T-helper 2 cell (primary cell): ENCODE measurements at regions not wholly inside any gene's neighbourhood (a gene's known extent, or its start where the extent isn't known, plus 50 kb on each side); places are given as distances from the start of the nearest gene placed in this dataset.

Source experiments
- DNase-seq, 5 experiments: peaks; one replicate each; pipeline versions ENCODE4 v3.0.0 to v3.0.0-alpha.2; 2012 to 2022

DNA sequence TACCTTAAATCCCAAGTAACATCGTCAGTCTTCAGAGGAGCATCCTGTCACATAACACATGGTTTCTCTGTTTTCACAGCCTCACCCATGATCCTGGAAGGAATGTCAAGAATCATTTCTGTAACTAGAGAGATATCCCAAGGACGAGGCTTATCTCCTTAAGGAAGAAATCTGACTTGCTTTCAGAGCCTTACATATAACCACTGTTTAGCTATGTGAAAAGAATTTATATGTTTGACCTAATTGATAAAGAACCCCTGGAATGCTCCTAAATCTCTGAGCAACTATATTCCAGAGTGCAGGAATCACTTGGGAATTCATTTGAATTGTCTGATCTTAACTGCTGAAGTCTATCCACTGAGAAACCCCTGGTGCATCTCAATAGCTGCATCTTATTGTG is 243.1 kb downstream of the ALDH8A1 start:
- DNase-seq: no peak

GRCh38 chr6:134706153-134706552 is 243.7 kb downstream of the ALDH8A1 start:
- no peak for DNase-seq

GRCh38 chr6:134703206-134703605 is 246.7 kb downstream of the ALDH8A1 start:
- DNase-seq: no peak

DNA sequence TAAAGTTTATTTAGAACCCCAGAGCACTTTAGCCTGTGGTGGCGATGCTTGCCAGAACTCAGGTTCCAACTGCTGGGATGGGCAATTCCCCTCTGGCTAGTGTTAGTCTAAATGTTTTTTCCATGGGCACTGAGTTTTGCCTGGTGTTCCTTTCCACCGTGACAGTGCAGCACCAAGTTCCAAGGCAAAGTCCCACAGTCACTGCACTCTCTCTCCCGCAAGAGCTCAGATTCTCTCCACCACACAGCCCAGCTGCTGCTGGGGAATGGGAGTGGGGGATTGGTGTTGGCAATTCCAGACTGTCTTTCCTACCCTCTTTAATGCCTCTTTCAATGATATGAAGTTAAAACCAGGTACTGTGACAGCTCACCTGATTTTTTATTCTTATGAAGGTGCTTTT is 247.6 kb downstream of the ALDH8A1 start:
- DNase-seq: no peak

DNA sequence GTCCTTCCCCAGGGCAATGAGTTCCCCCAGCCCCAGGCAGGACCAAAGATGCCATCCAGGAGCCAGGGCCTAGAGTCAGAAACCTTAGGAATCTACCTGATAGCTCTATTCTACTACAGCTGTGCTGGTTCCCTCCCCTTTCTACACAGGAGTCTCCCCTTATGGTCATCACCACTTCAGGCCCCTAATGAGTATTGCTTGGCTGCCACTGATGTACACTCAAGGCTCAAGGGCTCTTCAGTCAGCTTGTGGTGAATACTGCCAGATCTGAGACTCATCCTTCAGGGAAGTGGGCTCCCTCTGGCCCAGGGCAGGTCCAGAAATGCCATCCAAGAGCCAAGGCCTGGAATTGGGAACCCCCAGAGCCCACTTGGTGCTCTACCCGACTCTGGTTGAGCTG is 248.6 kb downstream of the ALDH8A1 start:
- no peak for DNase-seq

DNA sequence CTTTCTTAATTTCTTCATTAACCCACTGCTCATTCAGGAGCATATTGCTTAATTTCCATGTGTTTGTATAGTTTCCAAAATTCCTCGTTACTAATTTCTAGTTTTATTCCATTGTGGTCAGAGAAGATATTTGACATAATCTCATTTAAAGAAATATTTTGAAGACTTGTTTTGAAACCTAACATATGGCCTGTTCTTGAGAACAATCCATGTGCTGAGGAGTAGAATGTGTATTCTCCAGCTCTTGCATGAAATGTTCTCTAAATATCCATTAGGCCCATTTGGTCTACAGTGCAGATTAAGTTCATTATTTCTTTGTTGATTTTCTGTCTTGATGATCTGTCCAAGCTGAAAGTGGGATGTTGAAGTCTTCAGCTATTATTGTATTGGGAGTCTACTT is 251.7 kb downstream of the ALDH8A1 start:
- no peak for DNase-seq

GRCh38 chr6:134692008-134692407 is 257.9 kb downstream of the ALDH8A1 start:
- no peak for DNase-seq

DNA sequence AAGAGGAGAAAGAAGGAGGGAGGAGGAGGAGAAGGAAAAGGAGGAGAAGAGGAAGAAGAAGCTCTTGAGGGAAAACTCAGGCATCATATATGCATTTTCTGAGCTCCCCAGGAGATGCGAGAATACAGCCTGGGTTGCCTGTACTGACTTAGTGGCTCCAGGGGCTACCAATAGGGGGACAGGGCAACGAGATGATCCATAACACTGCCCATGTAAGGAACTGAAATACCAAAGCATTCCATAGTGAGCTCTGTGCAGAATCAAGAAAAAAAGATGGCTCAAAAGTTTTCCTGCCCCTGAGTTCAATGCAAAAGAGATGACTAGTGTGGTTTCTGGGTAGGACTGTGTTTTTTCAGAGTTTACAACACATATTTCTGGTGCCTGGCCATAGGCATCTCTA is 258.7 kb downstream of the ALDH8A1 start:
- DNase-seq: no peak

- no peak for DNase-seq
Measured at GRCh38 chr6:134690048-134690447, 259.9 kb downstream of the ALDH8A1 start.

DNA sequence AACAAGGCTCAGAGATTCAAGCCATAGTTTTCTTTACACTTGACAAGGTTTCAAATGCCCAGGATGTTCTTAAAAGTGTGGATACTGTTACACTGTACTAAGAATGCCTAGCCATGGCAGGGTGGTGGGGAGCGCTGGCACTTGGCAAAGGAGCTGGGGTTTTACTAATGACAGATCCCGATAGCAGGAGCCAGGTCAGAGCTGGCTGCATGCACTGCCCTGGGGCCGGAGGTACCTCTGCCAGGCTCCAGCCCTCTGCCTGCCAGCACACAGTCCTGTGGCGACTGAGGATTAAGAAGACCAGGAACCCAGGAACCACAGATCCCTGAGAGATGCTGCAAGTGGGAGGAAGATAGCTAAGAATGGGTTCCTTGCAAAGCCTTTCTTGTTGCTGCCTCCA is 260.3 kb downstream of the ALDH8A1 start:
- DNase-seq: no peak

- no peak for DNase-seq
Measured at GRCh38 chr6:134689177-134689576, 260.7 kb downstream of the ALDH8A1 start.

DNA sequence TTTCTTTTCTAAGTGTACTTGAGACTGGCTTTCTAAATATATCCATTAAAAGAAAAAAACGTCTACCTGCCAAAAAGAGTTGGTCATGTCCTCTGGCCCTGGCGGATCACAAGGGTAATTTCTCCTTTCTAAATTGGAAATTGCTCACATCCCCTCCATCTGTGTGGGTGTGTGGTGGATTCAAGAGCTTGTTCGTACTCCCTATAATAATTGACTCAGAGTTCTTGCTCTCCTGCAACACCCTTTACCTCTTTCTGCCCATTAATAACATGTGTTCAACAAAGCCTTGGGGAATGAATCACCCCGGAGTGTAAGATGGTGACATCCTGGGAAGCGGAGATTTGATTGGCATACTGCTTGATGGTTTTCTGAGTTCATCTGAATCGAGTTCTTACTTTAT is 263.8 kb downstream of the ALDH8A1 start:
- no peak for DNase-seq

DNA sequence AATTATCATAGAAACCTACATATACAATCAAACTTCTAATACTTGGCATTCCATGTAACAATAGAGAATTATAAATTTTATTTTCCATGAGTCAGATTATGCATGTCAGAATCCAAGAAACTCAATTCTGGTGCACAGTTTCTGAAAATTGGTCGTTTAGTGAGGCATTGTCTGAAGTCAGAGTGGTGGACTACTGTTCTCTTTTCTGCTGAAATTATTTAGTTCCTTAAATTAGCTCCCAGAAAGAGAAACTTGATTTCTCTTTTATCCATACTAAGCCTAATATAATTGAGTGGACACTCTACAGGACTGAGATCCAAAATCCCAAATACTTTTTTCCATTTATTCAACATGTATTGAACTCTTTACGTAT is 265.5 kb downstream of the ALDH8A1 start:
- DNase-seq: no peak

GRCh38 chr6:134683783-134684422 is 266.0 kb downstream of the ALDH8A1 start:
- no peak for DNase-seq

DNA sequence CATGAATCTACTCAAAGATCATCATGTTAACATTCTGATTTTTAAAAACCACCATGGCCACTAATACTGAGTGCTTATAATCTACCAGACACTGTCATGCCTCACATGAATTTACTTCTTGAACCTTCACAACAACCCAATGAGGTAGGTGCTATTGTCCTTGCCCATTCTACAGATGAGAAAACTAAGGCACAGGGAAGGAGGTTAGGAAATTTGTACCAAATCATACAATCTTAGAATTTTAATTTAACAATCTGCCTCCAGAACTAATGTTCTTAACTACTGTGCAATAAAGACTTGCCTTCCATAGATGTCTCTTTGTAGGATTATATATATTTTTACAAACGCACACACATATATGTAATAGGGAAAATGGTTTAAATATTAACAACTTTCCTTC is 269.5 kb downstream of the ALDH8A1 start:
- no peak for DNase-seq

DNA sequence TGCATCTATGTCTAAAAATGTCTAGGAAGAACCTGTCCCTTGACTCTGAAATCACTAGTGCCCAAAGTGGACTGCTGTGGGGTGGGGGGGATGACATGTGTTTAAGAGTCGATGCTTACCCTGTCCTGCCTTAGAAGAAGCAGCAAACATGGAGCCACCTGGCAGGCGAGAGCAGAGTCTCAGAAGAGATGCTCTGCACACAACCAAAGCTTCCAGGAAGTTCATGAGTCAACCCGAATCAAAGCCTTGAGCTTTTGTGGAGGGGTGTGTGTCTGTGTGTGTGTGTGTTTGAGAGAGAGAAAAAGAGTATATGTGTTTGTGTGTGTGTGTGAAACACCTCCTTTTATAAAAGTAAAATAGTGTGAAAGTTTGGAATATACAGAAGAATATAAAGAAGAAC is 269.9 kb downstream of the ALDH8A1 start:
- peak in 1 of 5 experiments; percentile 17 for DNase-seq

DNA sequence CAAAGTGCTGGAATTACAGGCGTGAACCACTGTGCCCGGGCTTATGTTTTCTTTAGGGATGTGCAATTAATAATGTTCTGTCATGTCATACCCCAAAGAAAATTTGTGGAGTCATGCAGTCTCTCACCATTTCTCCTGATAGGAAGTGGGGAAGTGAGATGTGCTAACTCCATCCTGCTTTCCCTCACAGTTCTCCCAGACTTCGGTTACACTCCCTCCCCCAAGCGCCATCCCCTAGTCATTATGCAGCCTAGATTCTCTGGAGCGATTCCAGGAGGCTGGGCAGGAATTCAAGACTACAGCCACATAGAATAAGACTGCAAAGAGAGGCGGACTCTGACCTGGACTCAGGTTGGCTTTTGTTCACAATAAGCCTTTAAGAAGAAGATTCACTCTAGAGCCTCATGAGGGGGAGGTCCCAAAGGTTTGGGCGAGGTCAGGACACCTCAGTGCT is 271.4 kb downstream of the ALDH8A1 start:
- DNase-seq: no peak

GRCh38 chr6:134676307-134677281 is 273.3 kb downstream of the ALDH8A1 start:
- no peak for DNase-seq

- DNase-seq: no peak
Measured at GRCh38 chr6:134675110-134676054, 274.5 kb downstream of the ALDH8A1 start.

- no peak for DNase-seq
Measured at GRCh38 chr6:134674562-134674961, 275.3 kb downstream of the ALDH8A1 start.

DNA sequence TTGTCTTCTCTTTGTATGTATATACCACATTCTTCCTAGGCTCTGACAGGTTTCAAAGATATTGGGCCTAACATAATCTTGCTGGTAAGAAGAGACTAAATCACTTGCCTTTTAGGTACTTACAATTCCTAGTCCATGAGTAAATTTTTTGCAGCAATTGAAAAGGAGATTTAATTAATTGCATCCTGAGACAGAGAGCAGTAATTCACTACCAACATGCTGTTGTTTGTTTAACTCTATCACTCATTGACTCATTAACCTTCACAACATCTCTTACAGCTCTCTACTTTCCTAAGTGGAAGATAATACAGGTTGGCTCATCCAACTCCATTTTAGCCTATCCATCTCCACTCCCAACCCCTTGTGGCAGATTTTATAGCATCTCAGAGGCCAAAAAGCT is 280.4 kb downstream of the ALDH8A1 start:
- no peak for DNase-seq

DNA sequence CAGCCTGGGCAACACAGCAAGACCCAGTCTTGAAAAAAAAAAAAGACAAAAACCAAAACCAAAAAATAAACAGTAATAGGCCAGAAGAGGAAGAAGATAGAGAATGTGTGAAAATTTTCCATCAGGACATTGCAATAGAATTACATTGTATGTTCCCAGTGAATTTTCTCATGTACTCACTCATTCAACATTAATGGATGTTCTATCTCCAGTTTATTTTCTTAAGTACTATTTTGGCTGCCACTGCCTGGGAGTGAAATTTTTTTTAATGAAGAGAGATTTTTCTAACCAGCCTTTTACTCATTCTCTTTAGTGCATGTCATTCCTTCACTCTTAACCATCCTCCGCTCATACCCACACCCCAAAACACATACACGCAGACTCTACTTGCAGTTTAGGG is 282.8 kb downstream of the ALDH8A1 start:
- DNase-seq: no peak

DNA sequence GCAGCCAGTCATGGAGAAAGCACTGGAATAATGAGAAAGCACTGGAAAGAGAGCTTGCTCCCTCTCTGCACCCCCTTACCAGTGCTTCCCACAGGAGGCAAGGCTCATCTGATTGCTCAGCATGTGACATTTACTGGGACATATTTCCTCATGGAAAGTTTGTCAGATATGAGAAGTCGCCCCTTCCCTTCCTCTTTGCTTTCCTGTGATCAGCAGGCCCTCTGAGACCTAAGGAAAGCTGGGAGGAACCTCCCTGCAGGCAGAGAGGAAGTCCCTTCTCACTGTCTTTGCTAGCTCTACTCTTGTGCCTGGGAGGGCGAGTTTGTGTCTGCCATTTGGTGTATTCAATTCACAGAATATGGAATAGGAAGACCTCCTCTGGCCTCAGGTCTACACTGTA is 283.8 kb downstream of the ALDH8A1 start:
- DNase-seq: no peak
